ENCODE measurements at regions not wholly inside any gene's neighbourhood (a gene's known extent, or its start where the extent isn't known, plus 50 kb on each side); places are given as distances from the start of the nearest gene placed in this dataset.
"Not testable (repeated sequence)": the region's sequence is repeated elsewhere in the genome, so short reads cannot be mapped to it uniquely, and the experiment has no call there.

GRCh38 chr5:96189028-96189826 is 227.6 kb upstream of the ELL2 start:
- no peak overlapping the region for H3K18ac ChIP-seq (ENCODE audit: low read depth in 1 of 2, low read length in 2 of 2)
- no peak overlapping the region for H3K27ac ChIP-seq (ENCODE audit: low read length, poor library complexity, severe bottlenecking)
- no peak overlapping the region for H2AK5ac ChIP-seq (ENCODE audit: low read length, severe bottlenecking)
- H3K4ac ChIP-seq (ENCODE audit: low read depth in 1 of 2, low read length in 2 of 2): no peak overlapping the region
- H4K8ac ChIP-seq (ENCODE audit: low read length): no peak overlapping the region
- WGBS: 95% methylated on average over 2 of the region's 2 CpGs
- no peak overlapping the region for H2BK12ac ChIP-seq (ENCODE audit: low read length in 2 of 2)
- no peak overlapping the region for H3K4me2 ChIP-seq (ENCODE audit: low read length, poor library complexity, severe bottlenecking)
- no peak overlapping the region for H3K9ac ChIP-seq (ENCODE audit: low read length)
- no peaks in the 10 kb centered on the region for H3K27me3 ChIP-seq (ENCODE audit: control insufficient read depth in 1 of 2, insufficient read depth in 1 of 2, low read length in 2 of 2)
- H3K36me3 ChIP-seq (ENCODE audit: control insufficient read depth in 1 of 2, insufficient read depth in 2 of 2, low read depth in 1 of 2, low read length in 2 of 2): no peaks in the 10 kb centered on the region
- H3K14ac ChIP-seq (ENCODE audit: low read length in 2 of 2): no peak overlapping the region
- H2AFZ ChIP-seq (ENCODE audit: low read depth, low read length): no peak overlapping the region
- H3K9me3 ChIP-seq (ENCODE audit: control insufficient read depth, low read length): no peaks in the 10 kb centered on the region
- H4K91ac ChIP-seq (ENCODE audit: low read length): no peak overlapping the region
- H3K79me1 ChIP-seq (replicated peaks; ENCODE audit: low read length, poor library complexity, severe bottlenecking): no peaks in the 10 kb centered on the region
- H2BK15ac ChIP-seq (ENCODE audit: low read depth, poor library complexity, severe bottlenecking): no peak overlapping the region
- H3K4me3 ChIP-seq (ENCODE audit: insufficient read depth in 1 of 2, low read depth in 1 of 2, low read length in 2 of 2): no peak overlapping the region
- H3K4me1 ChIP-seq (ENCODE audit: control insufficient read depth, insufficient read depth, low read depth, low read length): peaks cover 3% of the 10 kb centered on the region
- H3K23ac ChIP-seq (ENCODE audit: low read length in 2 of 2): no peak overlapping the region
- no peak overlapping the region for H2BK120ac ChIP-seq (ENCODE audit: low read depth, low read length)
- no peak for DNase-seq
- H2BK5ac ChIP-seq (ENCODE audit: low read depth, low read length, poor library complexity, severe bottlenecking): no peak overlapping the region

GRCh38 chr5:96187309-96188027 is 225.8 kb upstream of the ELL2 start:
- WGBS: 40% methylated on average over 5 of the region's 5 CpGs
- H3K9ac ChIP-seq (ENCODE audit: low read length): no peak overlapping the region
- H3K23ac ChIP-seq (ENCODE audit: low read length in 2 of 2): no peak overlapping the region
- no peak overlapping the region for H2BK5ac ChIP-seq (ENCODE audit: low read depth, low read length, poor library complexity, severe bottlenecking)
- DNase-seq: peak; percentile 36
- H3K14ac ChIP-seq (ENCODE audit: low read length in 2 of 2): no peak overlapping the region
- H3K4ac ChIP-seq (ENCODE audit: low read depth in 1 of 2, low read length in 2 of 2): no peak overlapping the region
- H3K18ac ChIP-seq (ENCODE audit: low read depth in 1 of 2, low read length in 2 of 2): peak overlapping the region in 1 of 2 experiments; percentile 5
- no peak overlapping the region for H3K4me2 ChIP-seq (ENCODE audit: low read length, poor library complexity, severe bottlenecking)
- H4K91ac ChIP-seq (ENCODE audit: low read length): no peak overlapping the region
- no peak overlapping the region for H2BK15ac ChIP-seq (ENCODE audit: low read depth, poor library complexity, severe bottlenecking)
- H4K8ac ChIP-seq (ENCODE audit: low read length): no peak overlapping the region
- no peaks in the 10 kb centered on the region for H3K79me1 ChIP-seq (replicated peaks; ENCODE audit: low read length, poor library complexity, severe bottlenecking)
- H2BK12ac ChIP-seq (ENCODE audit: low read length in 2 of 2): peak overlapping the region in 1 of 2 experiments; percentile 54
- H2BK120ac ChIP-seq (ENCODE audit: low read depth, low read length): no peak overlapping the region
- H3K36me3 ChIP-seq (ENCODE audit: control insufficient read depth in 1 of 2, insufficient read depth in 2 of 2, low read depth in 1 of 2, low read length in 2 of 2): no peaks in the 10 kb centered on the region
- no peak overlapping the region for H2AK5ac ChIP-seq (ENCODE audit: low read length, severe bottlenecking)
- no peak overlapping the region for H2AFZ ChIP-seq (ENCODE audit: low read depth, low read length)
- H3K4me3 ChIP-seq (ENCODE audit: insufficient read depth in 1 of 2, low read depth in 1 of 2, low read length in 2 of 2): no peak overlapping the region
- peaks cover 3% of the 10 kb centered on the region for H3K4me1 ChIP-seq (ENCODE audit: control insufficient read depth, insufficient read depth, low read depth, low read length)
- H3K27me3 ChIP-seq (ENCODE audit: control insufficient read depth in 1 of 2, insufficient read depth in 1 of 2, low read length in 2 of 2): no peaks in the 10 kb centered on the region
- H3K9me3 ChIP-seq (ENCODE audit: control insufficient read depth, low read length): no peaks in the 10 kb centered on the region
- H3K27ac ChIP-seq (ENCODE audit: low read length, poor library complexity, severe bottlenecking): no peak overlapping the region

GRCh38 chr5:96184510-96184909 is 222.9 kb upstream of the ELL2 start:
- H3K27me3 ChIP-seq (ENCODE audit: control insufficient read depth in 1 of 2, insufficient read depth in 1 of 2, low read length in 2 of 2); H3K79me1 ChIP-seq (replicated peaks; ENCODE audit: low read length, poor library complexity, severe bottlenecking); H3K4me3 ChIP-seq (ENCODE audit: insufficient read depth in 1 of 2, low read depth in 1 of 2, low read length in 2 of 2); H4K8ac ChIP-seq (ENCODE audit: low read length); H2AFZ ChIP-seq (ENCODE audit: low read depth, low read length); H3K27ac ChIP-seq (ENCODE audit: low read length, poor library complexity, severe bottlenecking); H3K36me3 ChIP-seq (ENCODE audit: control insufficient read depth in 1 of 2, insufficient read depth in 2 of 2, low read depth in 1 of 2, low read length in 2 of 2); H3K4ac ChIP-seq (ENCODE audit: low read depth in 1 of 2, low read length in 2 of 2); H3K4me1 ChIP-seq (ENCODE audit: control insufficient read depth, insufficient read depth, low read depth, low read length); H3K14ac ChIP-seq (ENCODE audit: low read length in 2 of 2); H4K91ac ChIP-seq (ENCODE audit: low read length); DNase-seq; H2BK120ac ChIP-seq (ENCODE audit: low read depth, low read length); H3K23ac ChIP-seq (ENCODE audit: low read length in 2 of 2); H3K18ac ChIP-seq (ENCODE audit: low read depth in 1 of 2, low read length in 2 of 2); H3K4me2 ChIP-seq (ENCODE audit: low read length, poor library complexity, severe bottlenecking); H2BK15ac ChIP-seq (ENCODE audit: low read depth, poor library complexity, severe bottlenecking); H2BK12ac ChIP-seq (ENCODE audit: low read length in 2 of 2); H3K9me3 ChIP-seq (ENCODE audit: control insufficient read depth, low read length); H3K9ac ChIP-seq (ENCODE audit: low read length); H2BK5ac ChIP-seq (ENCODE audit: low read depth, low read length, poor library complexity, severe bottlenecking); H2AK5ac ChIP-seq (ENCODE audit: low read length, severe bottlenecking): not testable (repeated sequence)

GRCh38 chr5:96180684-96181435 is 219.2 kb upstream of the ELL2 start:
- H3K4me3 ChIP-seq (ENCODE audit: insufficient read depth in 1 of 2, low read depth in 1 of 2, low read length in 2 of 2): no peak overlapping the region
- H3K27ac ChIP-seq (ENCODE audit: low read length, poor library complexity, severe bottlenecking): no peak overlapping the region
- no peak overlapping the region for H2AFZ ChIP-seq (ENCODE audit: low read depth, low read length)
- no peaks in the 10 kb centered on the region for H3K4me1 ChIP-seq (ENCODE audit: control insufficient read depth, insufficient read depth, low read depth, low read length)
- no peaks in the 10 kb centered on the region for H3K9me3 ChIP-seq (ENCODE audit: control insufficient read depth, low read length)
- no peak overlapping the region for H2AK5ac ChIP-seq (ENCODE audit: low read length, severe bottlenecking)
- H2BK12ac ChIP-seq (ENCODE audit: low read length in 2 of 2): peak overlapping the region in 1 of 2 experiments; percentile 72
- peak overlapping the region; percentile 19 for H4K8ac ChIP-seq (ENCODE audit: low read length)
- no peak overlapping the region for H3K14ac ChIP-seq (ENCODE audit: low read length in 2 of 2)
- no peak overlapping the region for H2BK15ac ChIP-seq (ENCODE audit: low read depth, poor library complexity, severe bottlenecking)
- no peak overlapping the region for H2BK120ac ChIP-seq (ENCODE audit: low read depth, low read length)
- no peak overlapping the region for H3K9ac ChIP-seq (ENCODE audit: low read length)
- H3K36me3 ChIP-seq (ENCODE audit: control insufficient read depth in 1 of 2, insufficient read depth in 2 of 2, low read depth in 1 of 2, low read length in 2 of 2): no peaks in the 10 kb centered on the region
- DNase-seq: no peak
- H3K23ac ChIP-seq (ENCODE audit: low read length in 2 of 2): no peak overlapping the region
- H3K4ac ChIP-seq (ENCODE audit: low read depth in 1 of 2, low read length in 2 of 2): peak overlapping the region in 1 of 2 experiments; percentile 61
- no peaks in the 10 kb centered on the region for H3K27me3 ChIP-seq (ENCODE audit: control insufficient read depth in 1 of 2, insufficient read depth in 1 of 2, low read length in 2 of 2)
- 98% methylated on average over 1 of the region's 2 CpGs for WGBS
- no peak overlapping the region for H3K18ac ChIP-seq (ENCODE audit: low read depth in 1 of 2, low read length in 2 of 2)
- no peak overlapping the region for H4K91ac ChIP-seq (ENCODE audit: low read length)
- no peak overlapping the region for H2BK5ac ChIP-seq (ENCODE audit: low read depth, low read length, poor library complexity, severe bottlenecking)
- H3K4me2 ChIP-seq (ENCODE audit: low read length, poor library complexity, severe bottlenecking): no peak overlapping the region
- H3K79me1 ChIP-seq (replicated peaks; ENCODE audit: low read length, poor library complexity, severe bottlenecking): no peaks in the 10 kb centered on the region
